ENCODE measurements at regions not wholly inside any gene's neighbourhood (a gene's known extent, or its start where the extent isn't known, plus 50 kb on each side); places are given as distances from the start of the nearest gene placed in this dataset.
"Not testable (repeated sequence)": the region's sequence is repeated elsewhere in the genome, so short reads cannot be mapped to it uniquely, and the experiment has no call there.

- not testable (repeated sequence) for DNase-seq (ENCODE audit: low read depth in 4 of 4, low spot score in 1 of 4)
These were observed 52.5 kb upstream of the CCDC71L start for GRCh38 chr7:106713452-106713851.

DNA sequence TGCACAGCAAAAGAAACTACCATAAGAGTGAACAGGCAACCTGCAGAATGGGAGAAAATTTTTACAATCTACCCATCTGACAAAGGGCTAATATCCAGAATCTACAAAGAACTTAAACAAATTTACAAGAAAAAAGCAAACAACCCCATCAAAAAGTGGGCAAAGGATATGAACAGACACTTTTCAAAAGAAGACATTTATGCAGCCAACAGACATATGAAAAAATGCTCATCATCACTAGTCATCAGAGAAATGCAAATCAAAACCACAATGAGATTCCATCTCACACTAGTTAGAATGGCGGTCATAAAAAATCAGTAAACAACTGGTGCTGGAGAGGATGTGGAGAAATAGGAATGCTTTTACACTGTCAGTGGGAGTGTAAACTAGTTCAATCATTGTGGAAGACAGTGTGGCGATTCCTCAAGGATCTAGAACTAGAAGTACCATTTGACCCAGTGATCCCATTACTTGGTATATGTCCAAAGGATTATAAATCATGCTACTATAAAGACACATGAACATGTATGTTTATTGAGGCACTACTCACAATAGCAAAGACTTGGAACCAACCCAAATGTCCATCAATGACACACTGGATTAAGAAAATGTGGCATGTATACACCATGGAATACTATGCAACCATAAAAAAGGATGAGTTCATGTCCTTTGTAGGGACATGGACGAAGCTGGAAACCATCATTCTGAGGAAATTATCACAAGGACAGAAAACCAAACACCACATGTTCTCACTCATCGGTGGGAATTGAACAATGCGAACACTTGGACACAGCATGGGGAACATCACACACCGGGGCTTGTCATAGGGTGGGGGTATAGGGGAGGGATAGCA, 53.9 kb upstream of the CCDC71L start:
- DNase-seq (ENCODE audit: low read depth in 4 of 4, low spot score in 1 of 4) = not testable (repeated sequence)

DNA sequence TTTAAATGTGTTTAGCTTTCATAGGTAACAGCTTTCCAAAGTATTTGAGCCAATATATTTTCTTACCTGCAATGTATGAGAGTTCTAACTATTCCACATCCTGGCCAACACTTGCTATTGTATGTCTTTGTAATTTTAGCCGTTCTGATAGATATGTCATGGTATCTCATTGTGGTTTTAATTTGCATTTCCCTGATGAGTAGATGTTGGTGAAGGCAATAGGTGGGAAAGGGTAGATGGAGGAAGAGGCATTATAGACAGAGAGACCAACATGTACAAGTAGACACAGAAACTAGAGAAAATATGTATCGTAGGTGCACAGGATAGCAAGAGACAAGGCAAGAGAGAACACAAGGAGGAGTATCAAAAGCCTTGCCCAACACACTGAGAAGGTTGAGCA, 54.8 kb upstream of the CCDC71L start:
- DNase-seq (ENCODE audit: low read depth in 4 of 4, low spot score in 1 of 4) = no peak

GRCh38 chr7:106717254-106717954, 56.4 kb upstream of the CCDC71L start:
- no peak for DNase-seq (ENCODE audit: low read depth in 4 of 4, low spot score in 1 of 4)

GRCh38 chr7:106717955-106718871, 57.3 kb upstream of the CCDC71L start:
- peak; percentile 51 to 74 (median 64) for DNase-seq (ENCODE audit: low read depth in 4 of 4, low spot score in 1 of 4)

DNA sequence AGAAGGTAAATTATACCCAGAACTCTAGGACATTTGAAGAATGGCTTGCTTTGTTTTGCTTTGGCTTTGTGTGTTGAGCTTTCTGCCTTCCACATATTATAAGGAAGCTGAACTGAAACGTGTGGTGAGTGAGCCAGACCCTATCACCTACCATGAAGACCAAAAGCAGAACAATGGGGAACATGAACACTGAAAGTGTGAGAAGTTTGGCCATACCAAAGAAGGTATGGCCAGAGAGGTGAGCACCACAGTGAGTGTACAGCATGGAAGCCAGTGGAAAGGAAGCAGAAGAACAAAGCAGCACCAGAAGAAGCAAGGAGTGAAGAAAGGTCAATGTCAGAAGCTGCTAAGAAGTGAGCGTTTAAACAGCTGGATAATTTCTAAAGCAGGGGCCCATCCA, 59.7 kb upstream of the CCDC71L start:
- DNase-seq (ENCODE audit: low read depth in 4 of 4, low spot score in 1 of 4) = no peak

DNA sequence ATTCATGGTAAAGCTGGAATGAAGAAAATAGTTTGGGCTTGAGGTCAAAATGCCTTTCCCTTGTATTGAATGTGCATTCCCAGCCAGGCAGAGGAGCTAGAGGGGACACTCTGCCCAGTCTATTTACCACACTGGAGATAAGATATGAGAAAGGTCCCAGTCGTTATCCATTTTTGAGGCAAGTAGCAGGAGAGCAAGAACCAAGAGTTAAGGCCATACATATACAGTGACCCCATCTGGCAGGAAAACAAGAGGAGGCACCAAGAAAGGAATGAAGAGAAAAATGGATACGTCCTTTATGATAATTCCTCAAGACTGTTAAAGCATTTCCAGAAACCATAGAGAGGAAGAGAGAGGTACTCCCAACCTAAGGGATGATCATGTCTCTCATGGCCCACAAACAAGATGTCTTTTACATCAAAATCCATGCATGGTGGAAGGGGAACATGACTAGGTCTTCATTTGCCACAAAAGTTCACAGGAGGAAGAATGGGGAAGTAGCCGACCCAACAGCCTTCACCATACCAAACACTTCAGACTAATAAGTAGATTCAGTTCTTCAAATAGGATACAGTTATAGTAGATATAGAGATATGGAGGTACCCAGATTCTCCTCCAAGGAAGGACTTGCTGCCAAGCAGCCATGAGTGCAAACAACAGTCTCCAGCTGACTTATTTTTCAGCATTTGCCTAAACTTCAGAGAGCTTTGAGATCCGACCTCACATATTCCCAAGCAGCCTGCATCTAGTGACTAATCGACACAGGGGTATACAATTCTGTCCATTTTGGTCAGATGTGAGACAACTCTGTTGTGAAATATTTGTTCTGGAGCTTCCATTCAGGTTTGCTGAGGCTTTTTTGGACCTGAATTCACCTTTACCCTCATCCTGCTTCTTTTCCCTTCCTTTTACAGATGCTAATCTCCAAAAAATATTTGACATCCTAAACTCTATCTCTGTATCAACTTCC, 61.1 kb upstream of the CCDC71L start:
- no peak for DNase-seq (ENCODE audit: low read depth in 4 of 4, low spot score in 1 of 4)

DNA sequence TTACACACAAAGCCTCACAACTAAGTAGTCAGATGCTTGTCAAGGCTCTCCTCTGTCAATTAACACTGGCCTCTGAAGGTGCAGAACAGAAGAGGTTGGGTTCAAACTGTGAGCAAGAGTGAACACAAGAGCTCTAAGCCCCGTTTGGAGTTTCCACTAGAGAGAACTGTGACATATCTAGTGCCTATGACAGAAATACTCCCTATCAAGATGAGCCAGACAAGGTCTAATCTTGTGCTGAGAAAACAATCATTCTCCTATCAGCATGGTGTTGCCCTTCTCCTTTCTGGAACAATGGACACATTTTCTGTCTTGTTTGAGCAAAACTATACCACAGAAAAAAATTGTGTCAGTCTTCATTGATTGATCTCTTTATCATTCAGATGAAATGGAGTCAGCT, 62.4 kb upstream of the CCDC71L start:
- DNase-seq (ENCODE audit: low read depth in 4 of 4, low spot score in 1 of 4) = no peak

DNA sequence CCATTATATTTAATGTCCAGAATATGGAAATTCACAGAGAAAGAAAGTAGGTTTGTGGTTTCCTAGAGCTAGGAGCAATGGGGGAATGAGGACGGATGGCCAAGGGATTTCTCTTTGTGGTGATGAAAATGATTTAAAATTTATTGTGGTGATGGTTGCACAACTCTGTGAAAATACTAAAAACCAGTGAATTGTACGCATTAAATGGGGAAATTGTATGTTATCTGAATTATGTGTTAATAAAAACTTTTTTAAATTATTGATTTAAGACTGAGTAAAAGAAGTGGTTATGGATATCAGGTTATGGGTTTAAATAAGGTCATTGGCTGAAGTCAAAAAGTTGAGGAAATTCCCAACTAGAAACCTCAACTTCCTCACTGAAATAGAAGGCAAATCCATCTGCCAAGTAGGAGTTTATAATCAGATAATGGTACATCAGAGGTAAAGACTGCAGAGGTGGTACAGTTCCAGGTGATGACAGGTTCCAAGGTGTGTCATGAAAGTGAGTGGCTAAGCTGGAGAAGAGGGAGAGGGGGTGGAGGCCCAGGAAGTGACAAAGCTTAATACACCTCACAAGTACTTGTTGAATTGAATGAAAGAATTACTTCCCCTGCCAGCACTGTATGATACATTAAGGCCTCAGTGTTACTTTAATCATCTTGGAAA, 68.9 kb upstream of the CCDC71L start:
- no peak for DNase-seq (ENCODE audit: low read depth in 4 of 4, low spot score in 1 of 4)

GRCh38 chr7:106731187-106731586, 70.2 kb upstream of the CCDC71L start:
- DNase-seq (ENCODE audit: low read depth in 4 of 4, low spot score in 1 of 4) = no peak

DNA sequence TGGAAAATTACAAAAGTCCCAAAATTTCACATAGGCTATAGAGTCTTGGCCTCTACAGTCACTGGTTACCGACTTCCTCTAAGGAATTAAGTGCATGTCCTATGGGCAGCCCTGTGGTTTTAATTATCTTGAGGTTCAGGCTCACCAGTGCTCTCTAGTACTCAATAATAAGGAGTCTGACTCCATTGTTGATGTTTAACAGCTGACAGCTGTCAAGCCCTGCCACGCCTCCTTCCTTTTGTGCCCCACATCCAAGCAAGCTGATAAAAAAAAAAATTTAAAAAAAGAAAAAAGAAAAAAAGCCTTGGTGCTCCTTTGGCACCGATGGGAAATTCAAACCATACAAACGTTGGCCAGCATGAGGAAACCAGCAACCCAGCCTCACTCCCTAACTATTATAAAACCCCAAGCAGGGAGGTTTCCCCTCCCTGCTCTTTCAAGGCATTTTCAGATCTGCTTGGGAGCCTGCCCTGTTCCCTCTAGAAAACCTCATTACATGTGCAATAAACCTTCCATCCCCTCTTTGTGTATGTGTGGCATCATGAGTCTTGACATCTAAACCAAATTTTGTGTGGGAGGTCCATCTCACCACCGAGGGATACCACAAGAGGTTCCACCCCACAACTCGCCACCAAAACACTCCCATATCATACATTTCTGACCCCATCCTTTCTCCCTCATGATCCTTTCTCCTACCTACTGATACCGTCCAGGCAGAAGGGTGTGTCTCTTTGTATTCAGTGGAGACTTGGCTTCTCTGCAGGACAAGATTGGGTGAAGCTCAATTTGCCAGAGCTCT, 70.9 kb upstream of the CCDC71L start:
- no peak for DNase-seq (ENCODE audit: low read depth in 4 of 4, low spot score in 1 of 4)

DNA sequence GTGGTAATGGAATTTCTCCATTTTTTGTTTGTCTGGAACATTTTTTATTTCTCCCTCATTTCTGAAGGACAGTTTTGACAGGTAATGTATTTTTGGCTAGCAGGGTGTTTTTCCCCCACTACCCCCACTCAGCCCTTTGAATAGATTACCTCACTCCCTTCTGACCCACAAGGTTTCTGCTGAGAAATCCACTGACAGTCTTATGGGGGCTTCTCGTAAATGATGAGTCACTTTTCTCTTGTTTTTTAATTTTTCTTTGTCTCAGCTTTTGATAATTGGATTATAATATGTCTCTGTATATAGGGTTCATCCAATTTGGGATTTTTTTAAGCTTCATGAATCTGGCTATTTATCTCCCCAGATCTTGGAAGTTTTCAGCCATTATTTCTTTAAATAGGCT, 74.7 kb upstream of the CCDC71L start:
- no peak for DNase-seq (ENCODE audit: low read depth in 4 of 4, low spot score in 1 of 4)

- no peak for DNase-seq (ENCODE audit: low read depth in 4 of 4, low spot score in 1 of 4)
These were observed 75.2 kb upstream of the CCDC71L start for GRCh38 chr7:106736123-106736507.

DNA sequence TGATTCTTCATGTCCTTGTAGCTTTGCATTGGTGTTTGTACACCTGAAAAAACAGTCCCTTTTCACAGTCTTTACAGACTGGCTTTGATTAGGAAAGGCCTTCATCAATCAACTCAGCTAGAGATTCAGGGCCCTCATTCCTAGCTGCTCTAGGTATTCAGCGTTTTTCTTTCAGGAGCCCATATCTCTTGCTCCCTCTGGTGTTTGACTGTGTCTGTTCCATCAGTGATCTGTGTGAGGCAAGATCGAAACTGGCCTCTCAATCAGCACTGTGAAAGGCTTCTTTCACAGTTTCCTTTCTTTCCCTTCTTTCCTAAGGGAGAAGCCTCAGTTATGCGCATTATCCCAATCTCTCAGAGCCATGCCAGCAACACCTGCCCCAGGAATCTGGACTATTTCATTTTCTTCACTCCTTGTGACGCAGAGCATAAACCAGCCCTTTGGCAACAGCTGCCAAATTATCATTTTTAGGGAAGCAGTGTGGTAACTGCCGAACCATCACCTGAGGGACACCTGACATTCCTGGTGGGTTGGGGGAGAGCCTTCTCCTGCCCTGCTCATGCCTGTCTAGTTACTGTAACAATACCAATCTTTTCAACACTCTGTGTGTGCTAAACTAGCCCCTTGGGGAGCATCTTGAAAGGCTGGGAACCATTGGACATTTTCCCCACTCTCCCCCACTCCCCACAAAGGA, 75.7 kb upstream of the CCDC71L start:
- DNase-seq (ENCODE audit: low read depth in 4 of 4, low spot score in 1 of 4) = peak in 3 of 4 experiments; percentile 9 to 16 (median 11)

DNA sequence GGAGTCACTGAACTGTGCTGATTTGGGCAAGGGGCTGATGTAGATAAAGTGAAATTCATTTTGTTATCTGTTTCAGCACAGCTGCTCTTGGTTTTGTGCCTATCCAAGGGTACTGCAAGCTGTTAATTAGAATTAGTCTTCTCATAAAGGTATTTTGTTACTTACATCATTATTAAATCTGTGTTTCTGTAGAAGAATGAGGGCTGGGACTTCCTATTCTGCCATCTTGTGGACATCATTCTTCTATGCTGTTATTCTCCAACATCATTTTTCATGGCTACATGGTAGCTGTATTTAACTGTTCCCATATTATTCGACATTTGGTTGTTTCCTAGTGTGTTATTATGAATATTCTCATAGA, 76.2 kb upstream of the CCDC71L start:
- no peak for DNase-seq (ENCODE audit: low read depth in 4 of 4, low spot score in 1 of 4)

DNA sequence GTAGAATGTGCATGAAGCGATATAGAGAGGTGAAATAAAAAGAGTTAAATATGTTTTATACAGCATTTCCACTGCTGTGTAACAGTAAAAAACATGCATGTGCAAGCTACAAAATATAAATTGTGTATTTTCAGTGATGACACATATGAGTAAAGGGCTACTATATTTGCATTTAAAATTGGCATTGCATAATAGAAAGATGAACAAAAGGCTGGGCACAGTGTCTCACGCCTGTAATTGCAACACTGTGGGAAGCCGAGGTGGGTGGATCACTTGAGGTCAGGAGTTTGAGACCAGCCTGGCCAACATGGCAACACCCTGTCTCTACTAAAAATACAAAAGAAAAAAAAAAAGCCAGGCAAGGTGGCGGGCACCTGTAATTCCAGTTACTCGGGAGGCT, 79.8 kb upstream of the CCDC71L start:
- DNase-seq (ENCODE audit: low read depth in 4 of 4, low spot score in 1 of 4) = no peak

- DNase-seq (ENCODE audit: low read depth in 4 of 4, low spot score in 1 of 4) = no peak
These were observed 83.7 kb upstream of the CCDC71L start for GRCh38 chr7:106744563-106745091.

- not testable (repeated sequence) for DNase-seq (ENCODE audit: low read depth in 4 of 4, low spot score in 1 of 4)
These were observed 86.3 kb upstream of the CCDC71L start for GRCh38 chr7:106747301-106747700.
